ENCODE measurements at regions not wholly inside any gene's neighbourhood (a gene's known extent, or its start where the extent isn't known, plus 50 kb on each side); places are given as distances from the start of the nearest gene placed in this dataset.

GRCh38 chr15:81633889-81634288, 259.9 kb upstream of the TMC3 start:
- TF ChIP-seq CTCF (IDR thresholded peaks at IDR 0.05) (no peak), POLR2A (IDR thresholded peaks at IDR 0.05) (no peak)
